ENCODE measurements at regions not wholly inside any gene's neighbourhood (a gene's known extent, or its start where the extent isn't known, plus 50 kb on each side); places are given as distances from the start of the nearest gene placed in this dataset.

DNA sequence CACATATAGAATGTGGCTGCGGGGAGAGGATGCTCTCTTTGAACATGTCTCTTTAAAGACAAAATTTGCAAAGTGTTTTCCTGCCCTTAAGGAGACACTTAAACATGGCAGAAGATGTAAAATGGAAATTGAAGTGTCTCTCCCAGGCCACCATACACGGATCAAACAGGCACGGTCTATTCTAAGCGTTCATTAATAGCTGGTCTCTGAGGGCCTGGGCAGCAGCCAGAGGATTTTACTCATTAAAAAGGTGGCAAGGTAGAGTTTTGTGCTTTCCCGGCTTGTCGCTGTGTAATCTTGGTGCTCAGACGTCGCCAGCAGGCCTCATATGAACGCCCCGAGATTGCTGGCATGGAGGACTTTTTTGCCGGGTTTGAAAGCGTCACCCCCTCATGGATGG lies 205.5 kb downstream of the EMX2 start:
- Histone ChIP-seq H3K27me3 (replicated peaks) (no peaks in the 10 kb centered on the region), H3K36me3 (replicated peaks) (no peaks in the 10 kb centered on the region), H3K27ac (no peak overlapping the region), H3K4me3 (ENCODE audit: low read depth, low read length) (no peak overlapping the region)
- DNase-seq, result no peak
- in situ Hi-C loops (cut with HindIII; ENCODE audit: low pct_ligation_motif_present, low sequenced_read_pairs), result no loop called here
- TF ChIP-seq, protein P1, sequence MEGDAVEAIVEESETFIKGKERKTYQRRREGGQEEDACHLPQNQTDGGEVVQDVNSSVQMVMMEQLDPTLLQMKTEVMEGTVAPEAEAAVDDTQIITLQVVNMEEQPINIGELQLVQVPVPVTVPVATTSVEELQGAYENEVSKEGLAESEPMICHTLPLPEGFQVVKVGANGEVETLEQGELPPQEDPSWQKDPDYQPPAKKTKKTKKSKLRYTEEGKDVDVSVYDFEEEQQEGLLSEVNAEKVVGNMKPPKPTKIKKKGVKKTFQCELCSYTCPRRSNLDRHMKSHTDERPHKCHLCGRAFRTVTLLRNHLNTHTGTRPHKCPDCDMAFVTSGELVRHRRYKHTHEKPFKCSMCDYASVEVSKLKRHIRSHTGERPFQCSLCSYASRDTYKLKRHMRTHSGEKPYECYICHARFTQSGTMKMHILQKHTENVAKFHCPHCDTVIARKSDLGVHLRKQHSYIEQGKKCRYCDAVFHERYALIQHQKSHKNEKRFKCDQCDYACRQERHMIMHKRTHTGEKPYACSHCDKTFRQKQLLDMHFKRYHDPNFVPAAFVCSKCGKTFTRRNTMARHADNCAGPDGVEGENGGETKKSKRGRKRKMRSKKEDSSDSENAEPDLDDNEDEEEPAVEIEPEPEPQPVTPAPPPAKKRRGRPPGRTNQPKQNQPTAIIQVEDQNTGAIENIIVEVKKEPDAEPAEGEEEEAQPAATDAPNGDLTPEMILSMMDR (IDR thresholded peaks at IDR 0.05; ENCODE audit: low read depth, low read length, missing control alignments), result no peak

DNA sequence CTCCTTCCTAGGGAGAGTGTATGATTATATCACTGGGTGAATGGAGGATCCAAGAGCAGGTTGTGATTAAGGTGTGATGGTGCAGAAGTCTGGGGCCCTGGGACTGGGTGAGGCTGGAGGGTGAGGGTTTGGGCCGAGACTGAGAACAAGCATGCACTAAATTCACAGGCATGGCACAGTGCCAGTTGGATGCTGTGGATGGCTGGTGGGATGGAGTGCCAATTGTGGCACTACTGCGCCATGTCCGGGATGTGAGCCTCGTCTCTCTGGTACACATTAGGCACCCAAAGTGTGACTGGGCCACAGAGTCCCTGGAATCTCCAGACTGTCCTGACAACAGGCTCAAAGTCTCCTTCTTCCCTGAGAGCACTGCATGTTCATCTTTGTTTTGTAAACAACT lies 208.1 kb downstream of the EMX2 start:
- TF ChIP-seq, protein P1 (IDR thresholded peaks at IDR 0.05; ENCODE audit: low read depth, low read length, missing control alignments), result no peak
- in situ Hi-C loops (cut with HindIII; ENCODE audit: low pct_ligation_motif_present, low sequenced_read_pairs), result no loop called here
- DNase-seq, result no peak

DNA sequence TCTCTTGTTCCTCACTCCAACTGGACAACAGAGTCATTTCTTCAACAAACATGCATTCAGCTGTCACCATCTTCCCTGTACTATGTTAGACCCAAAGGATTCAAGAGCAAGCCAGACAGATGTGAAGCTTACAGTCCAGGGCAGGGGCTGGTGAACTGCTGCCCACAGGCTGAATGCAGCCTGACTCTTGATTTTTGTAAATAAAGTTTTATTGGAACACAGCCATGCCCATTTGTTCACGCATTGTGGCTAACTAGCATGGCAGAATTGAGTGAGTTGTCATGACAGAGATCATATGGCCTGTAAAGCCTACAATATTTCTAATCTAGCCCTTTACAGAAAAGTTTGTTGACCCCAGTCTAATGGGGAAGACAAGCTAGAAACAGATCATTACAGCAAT lies 208.7 kb downstream of the EMX2 start:
- no peaks in the 10 kb centered on the region for H3K36me3 ChIP-seq (replicated peaks)
- H3K27me3 ChIP-seq (replicated peaks), result no peaks in the 10 kb centered on the region
- DNase-seq, result no peak
- no peak overlapping the region for H3K27ac ChIP-seq
- H3K4me3 ChIP-seq (ENCODE audit: low read depth, low read length), result no peak overlapping the region
- TF ChIP-seq, protein P1 (IDR thresholded peaks at IDR 0.05; ENCODE audit: low read depth, low read length, missing control alignments), result no peak
- in situ Hi-C loops (cut with HindIII; ENCODE audit: low pct_ligation_motif_present, low sequenced_read_pairs), result no loop called here

More for the DNA sequence above, 208.1 kb downstream of the EMX2 start:
- Histone ChIP-seq H3K27ac (no peak overlapping the region), H3K4me3 (ENCODE audit: low read depth, low read length) (no peak overlapping the region), H3K36me3 (replicated peaks) (no peaks in the 10 kb centered on the region), H3K27me3 (replicated peaks) (no peaks in the 10 kb centered on the region)

DNA sequence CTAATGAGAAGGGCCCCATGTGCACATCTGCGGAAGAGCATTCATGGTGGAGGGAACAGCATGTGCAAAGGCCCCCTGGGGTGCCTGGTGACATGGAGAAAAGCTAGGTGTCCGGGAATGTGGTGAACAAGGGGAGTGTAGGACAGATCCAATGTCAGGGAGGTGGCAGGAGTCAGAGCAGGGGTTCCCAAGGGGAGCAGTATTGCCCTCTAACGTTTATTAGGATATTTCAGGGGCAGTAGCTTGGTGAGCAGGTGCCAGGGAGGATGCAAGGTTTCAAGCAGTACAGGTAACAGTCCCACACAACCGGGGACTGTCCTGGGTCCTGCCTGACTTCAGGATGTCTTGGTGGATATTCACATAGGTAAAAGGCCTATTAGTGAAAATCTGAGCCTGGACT lies 209.6 kb downstream of the EMX2 start:
- in situ Hi-C loops (cut with HindIII; ENCODE audit: low pct_ligation_motif_present, low sequenced_read_pairs), result no loop called here
- TF ChIP-seq, protein P1 (IDR thresholded peaks at IDR 0.05; ENCODE audit: low read depth, low read length, missing control alignments), result no peak
- DNase-seq, result no peak

DNA sequence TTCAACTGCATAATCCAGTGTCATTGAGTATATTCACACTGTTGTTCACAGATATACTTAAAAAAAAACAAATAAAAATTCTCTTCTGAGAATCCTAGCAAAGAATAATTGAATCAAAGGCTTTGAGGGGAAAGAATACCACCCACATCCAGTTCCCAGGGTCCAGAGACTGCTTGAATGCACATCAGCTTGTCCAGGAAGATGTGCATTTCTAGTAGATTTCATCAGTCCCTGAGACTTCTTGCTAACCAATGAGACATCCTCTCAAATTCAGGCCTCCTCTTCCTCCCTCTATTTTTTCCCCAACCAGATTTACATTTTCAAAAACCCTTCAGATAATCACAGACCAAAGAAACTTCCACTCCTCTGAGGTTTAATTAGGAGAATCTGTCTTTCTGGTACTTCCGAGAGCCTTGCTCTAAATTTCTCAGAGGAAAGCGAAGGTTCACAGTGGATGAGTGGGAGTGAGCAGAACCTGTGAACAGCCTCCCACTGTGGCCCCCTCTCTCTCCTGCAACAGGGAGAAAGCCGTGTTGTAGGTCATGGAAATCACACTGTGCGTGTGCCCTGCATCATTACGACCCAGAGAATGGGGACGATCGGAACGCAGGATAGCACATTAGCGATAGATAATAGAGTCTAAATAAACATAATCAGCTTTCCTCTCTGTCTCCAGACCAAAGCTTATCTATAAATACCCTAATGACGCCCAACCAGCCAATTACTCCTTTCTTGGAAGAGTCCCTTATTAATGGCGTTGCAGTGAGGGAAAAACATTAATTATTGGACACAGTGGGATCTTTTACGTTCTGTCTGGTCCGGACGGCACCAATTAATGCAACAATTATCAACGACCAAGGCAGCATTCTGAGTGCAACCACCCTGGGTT lies 212.5 kb downstream of the EMX2 start:
- TF ChIP-seq, protein P1 (IDR thresholded peaks at IDR 0.05; ENCODE audit: low read depth, low read length, missing control alignments), result no peak
- Histone ChIP-seq H3K36me3 (replicated peaks) (no peaks in the 10 kb centered on the region), H3K27ac (no peak overlapping the region), H3K27me3 (replicated peaks) (no peaks in the 10 kb centered on the region), H3K4me3 (ENCODE audit: low read depth, low read length) (no peak overlapping the region)
- in situ Hi-C loops (cut with HindIII; ENCODE audit: low pct_ligation_motif_present, low sequenced_read_pairs), result no loop called here
- no peak for DNase-seq

More for the DNA sequence above, 209.6 kb downstream of the EMX2 start:
- Histone ChIP-seq H3K27ac (no peak overlapping the region), H3K27me3 (replicated peaks) (no peaks in the 10 kb centered on the region), H3K36me3 (replicated peaks) (no peaks in the 10 kb centered on the region), H3K4me3 (ENCODE audit: low read depth, low read length) (no peak overlapping the region)

DNA sequence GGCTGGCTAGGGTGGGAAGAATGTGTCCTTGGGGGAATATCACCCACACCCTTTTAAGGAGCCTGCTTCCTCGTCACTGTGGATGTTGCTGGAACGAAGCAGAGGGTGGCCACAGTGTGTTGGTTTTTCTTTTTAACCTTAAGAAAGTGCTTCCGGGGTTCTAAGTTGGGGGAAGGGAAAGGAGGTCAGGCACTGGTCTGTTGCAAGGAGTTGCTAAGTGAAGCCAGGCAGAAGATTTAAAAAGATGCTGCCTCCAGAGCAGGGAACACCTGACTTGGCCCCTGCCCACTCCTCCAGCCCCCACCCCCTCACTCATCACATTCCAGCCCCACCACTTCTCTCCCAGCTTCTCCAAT lies 213.1 kb downstream of the EMX2 start:
- no peak for DNase-seq
- H3K36me3 ChIP-seq (replicated peaks), result no peaks in the 10 kb centered on the region
- in situ Hi-C loops (cut with HindIII; ENCODE audit: low pct_ligation_motif_present, low sequenced_read_pairs), result no loop called here
- TF ChIP-seq, protein P1 (IDR thresholded peaks at IDR 0.05; ENCODE audit: low read depth, low read length, missing control alignments), result no peak
- H3K27me3 ChIP-seq (replicated peaks), result no peaks in the 10 kb centered on the region
- H3K4me3 ChIP-seq (ENCODE audit: low read depth, low read length), result no peak overlapping the region
- H3K27ac ChIP-seq, result no peak overlapping the region

All from brain microvascular endothelial cell (primary cell).